ENCODE measurements at regions not wholly inside any gene's neighbourhood (a gene's known extent, or its start where the extent isn't known, plus 50 kb on each side); places are given as distances from the start of the nearest gene placed in this dataset.
A peak's percentile ranks its signal among the peaks of the same experiment; 100 is the strongest.
"Not testable (repeated sequence)": the region's sequence is repeated elsewhere in the genome, so short reads cannot be mapped to it uniquely, and the experiment has no call there.

GRCh38 chr15:87576486-87577176 lies 679.9 kb downstream of the NTRK3 start:
- DNase-seq, result no peak

GRCh38 chr15:87575896-87576473 lies 680.6 kb downstream of the NTRK3 start:
- DNase-seq, result no peak

DNA sequence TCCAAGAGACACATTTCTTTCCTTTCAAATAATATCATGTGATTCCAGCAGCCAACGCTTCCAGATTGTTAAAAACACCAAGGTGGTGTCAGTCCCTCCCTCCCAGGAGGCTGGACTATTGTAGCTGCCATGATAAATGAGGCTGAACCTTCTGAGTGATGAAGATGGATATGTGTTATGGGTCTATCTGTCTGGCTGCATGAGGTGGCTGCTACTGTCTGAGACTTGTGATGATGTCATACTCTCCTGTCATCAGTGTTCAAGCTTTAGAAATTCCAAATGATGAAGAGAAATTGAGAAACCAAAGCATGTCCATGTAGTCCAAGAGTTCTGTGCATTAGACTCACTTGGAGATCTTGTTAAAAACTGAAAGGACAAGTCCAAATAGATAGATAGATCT lies 683.0 kb downstream of the NTRK3 start:
- peak; percentile 43 for DNase-seq

GRCh38 chr15:87573039-87573438 lies 683.5 kb downstream of the NTRK3 start:
- DNase-seq, result no peak

- no peak for DNase-seq
Measured at GRCh38 chr15:87572381-87572910, 684.1 kb downstream of the NTRK3 start.

DNA sequence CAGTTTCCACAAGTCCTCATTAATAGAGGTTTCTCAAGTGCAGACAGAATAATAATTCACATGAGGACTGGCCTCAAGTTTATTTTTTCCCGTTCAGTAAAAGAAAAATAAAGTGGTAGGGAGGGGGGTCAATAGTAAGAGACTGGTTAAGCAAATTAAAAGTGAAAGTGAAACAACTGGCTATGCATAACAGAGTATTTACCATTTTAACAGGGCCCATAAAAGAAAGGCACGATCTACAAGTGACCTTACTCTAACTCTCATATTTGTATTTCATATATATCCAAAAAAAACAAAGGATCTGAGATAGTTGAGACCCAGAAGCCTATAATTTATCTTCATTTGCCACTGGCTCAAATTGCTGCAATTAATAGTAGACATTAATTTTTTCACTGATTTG lies 686.3 kb downstream of the NTRK3 start:
- no peak for DNase-seq

GRCh38 chr15:87569581-87569980 lies 687.0 kb downstream of the NTRK3 start:
- DNase-seq, result no peak

- no peak for DNase-seq
Measured at GRCh38 chr15:87567406-87568030, 689.0 kb downstream of the NTRK3 start.

GRCh38 chr15:87566236-87566635 lies 690.3 kb downstream of the NTRK3 start:
- DNase-seq, result no peak

DNA sequence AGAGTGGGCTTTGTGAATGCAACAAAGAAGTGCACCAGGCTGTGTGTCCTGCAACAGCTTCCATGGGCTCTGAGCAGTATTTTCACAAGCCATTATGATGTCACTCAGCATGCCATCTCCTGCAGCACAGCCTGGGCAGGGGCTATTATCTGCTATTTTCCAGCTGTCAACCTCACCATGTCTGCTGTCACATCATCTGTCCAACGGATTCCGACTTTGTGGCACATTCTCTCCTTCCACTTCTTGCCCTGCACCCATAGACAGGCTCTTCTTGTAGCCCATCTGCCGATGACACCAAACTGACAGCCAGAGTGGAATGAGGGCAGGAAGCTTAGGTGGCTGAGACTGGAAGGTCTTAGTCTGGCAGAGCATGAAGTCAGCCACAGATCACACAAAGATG lies 691.9 kb downstream of the NTRK3 start:
- no peak for DNase-seq

DNA sequence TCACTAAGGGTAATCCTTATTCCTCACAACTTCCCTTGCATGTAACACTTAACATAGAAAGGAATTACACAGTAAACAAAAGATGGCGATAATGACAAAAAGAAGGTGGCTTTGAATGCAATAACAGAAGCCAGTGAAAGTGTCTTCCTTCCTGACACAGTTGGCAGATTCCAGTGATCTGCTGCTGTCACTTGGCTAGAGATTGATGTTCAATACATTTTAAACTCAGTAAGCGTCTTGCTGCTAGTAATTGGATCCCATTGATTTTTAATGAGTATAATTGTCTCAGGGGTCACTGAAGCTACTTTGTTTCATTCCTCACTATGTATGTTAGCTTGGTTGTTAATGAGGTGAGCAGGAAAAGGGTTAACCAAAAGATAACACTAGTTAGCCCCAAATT lies 692.7 kb downstream of the NTRK3 start:
- DNase-seq, result no peak

- DNase-seq, result no peak
Measured at GRCh38 chr15:87562203-87562602, 694.3 kb downstream of the NTRK3 start.

- DNase-seq, result no peak
Measured at GRCh38 chr15:87561641-87562040, 694.9 kb downstream of the NTRK3 start.

GRCh38 chr15:87557881-87558280 lies 698.7 kb downstream of the NTRK3 start:
- DNase-seq, result peak; percentile 31

- no peak for DNase-seq
Measured at GRCh38 chr15:87556886-87557285, 699.7 kb downstream of the NTRK3 start.

GRCh38 chr15:87549860-87550259 lies 706.7 kb downstream of the NTRK3 start:
- DNase-seq, result no peak

DNA sequence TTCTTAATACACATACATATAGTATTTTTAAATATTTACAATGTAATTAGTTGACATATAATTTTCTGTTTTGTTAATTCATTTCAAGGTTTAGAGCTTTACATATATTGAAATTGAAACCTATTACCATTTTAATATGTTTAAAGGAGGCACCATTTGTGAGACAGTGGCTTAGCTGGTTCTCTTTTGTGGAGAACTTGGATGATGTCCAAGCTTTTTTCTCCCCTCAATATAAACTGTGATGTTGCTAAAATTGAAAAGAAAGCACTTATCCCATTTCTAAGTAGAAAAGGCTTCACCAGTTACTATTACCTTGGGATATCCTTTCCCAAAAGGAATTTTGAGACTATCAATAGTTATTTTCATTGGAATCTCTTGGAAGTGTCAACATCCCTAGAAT lies 707.2 kb downstream of the NTRK3 start:
- DNase-seq, result no peak

GRCh38 chr15:87548590-87548989 lies 707.9 kb downstream of the NTRK3 start:
- not testable (repeated sequence) for DNase-seq

GRCh38 chr15:87547470-87548181 lies 708.9 kb downstream of the NTRK3 start:
- no peak for DNase-seq

DNA sequence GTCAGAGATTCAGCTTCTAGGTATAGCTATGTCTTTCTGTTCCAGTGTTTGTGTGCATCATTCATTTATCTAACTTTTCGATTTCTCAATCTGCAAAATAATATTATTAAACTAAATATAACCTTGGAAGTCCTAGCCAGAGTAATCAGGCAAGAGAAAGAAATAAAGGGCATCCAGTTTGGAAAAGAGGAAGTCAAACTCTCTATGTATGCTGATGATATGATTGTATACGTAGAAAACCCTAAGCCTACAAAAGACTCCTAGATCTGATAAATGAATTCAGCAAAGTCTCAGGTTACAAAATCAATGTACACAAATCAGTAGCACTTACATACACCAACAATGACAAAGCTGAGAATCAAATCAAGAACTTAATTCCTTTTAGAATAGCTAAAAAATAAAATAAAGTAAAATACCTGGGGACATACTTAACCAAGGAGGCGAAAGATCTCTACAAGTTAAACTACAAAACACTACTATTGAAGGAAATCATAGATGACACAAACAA lies 718.2 kb downstream of the NTRK3 start:
- no peak for DNase-seq

GRCh38 chr15:87537295-87537694 lies 719.2 kb downstream of the NTRK3 start:
- no peak for DNase-seq

- not testable (repeated sequence) for DNase-seq
Measured at GRCh38 chr15:87533637-87534036, 722.9 kb downstream of the NTRK3 start.

- DNase-seq, result peak; percentile 80
Measured at GRCh38 chr15:87528873-87529272, 727.7 kb downstream of the NTRK3 start.
